ENCODE measurements at regions not wholly inside any gene's neighbourhood (a gene's known extent, or its start where the extent isn't known, plus 50 kb on each side); places are given as distances from the start of the nearest gene placed in this dataset.

DNA sequence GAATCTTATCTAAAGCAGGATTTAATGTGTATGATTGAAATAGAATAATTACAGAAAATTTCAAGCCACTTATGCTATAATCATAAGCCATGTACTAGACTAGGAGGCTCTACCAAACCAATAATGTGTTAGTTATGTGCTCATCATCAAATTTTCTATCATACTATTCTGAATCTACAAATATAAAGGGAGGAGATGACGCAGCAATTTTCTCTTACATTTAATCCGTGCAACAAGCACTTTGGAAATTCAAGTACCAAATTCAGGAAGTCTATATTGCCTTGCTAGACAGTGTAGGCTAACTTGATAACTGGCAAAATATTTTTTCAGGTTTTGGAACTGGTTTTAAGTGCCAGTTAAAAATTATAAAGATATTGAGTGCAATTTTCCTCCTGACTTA lies 283.5 kb downstream of the C4orf33 start:
- no peak overlapping the region for H3K4me3 ChIP-seq (replicated peaks in 1 of 3; ENCODE audit: low read depth in 2 of 3, low read length in 3 of 3)
- H3K4me1 ChIP-seq (ENCODE audit: control insufficient read depth in 1 of 2, insufficient read depth in 2 of 2, low read length in 2 of 2), result no peaks in the 10 kb centered on the region
- no peaks in the 10 kb centered on the region for H3K79me2 ChIP-seq (ENCODE audit: insufficient read depth, low read length)
- intact Hi-C loops (cut with micrococcal nuclease), result no loop called here
- Mint-ChIP-seq H3K27ac (no peak overlapping the region), H3K4me1 (no peaks in the 10 kb centered on the region), H3K9me3 (peaks cover 0 to 3% (median 0%) of the 10 kb centered on the region in 7 donors), H3K36me3 (no peaks in the 10 kb centered on the region), H3K4me3 (no peak overlapping the region), H3K27me3 (ENCODE audit: low read depth in 3 of 3) (peaks cover 2 to 5% (median 4%) of the 10 kb centered on the region in 3 donors)
- H4K20me1 ChIP-seq (ENCODE audit: insufficient read depth, low read length), result no peaks in the 10 kb centered on the region
- no peak overlapping the region for H2AFZ ChIP-seq (ENCODE audit: insufficient read depth, low read depth, low read length, poor library complexity, severe bottlenecking)
- no peak overlapping the region for H3K9ac ChIP-seq (ENCODE audit: insufficient read depth, low read length, poor library complexity, severe bottlenecking)
- H3K36me3 ChIP-seq (replicated peaks in 1 of 2; ENCODE audit: control insufficient read depth in 1 of 2, insufficient read depth in 2 of 2, low read length in 2 of 2), result no peaks in the 10 kb centered on the region
- H3K27ac ChIP-seq (ENCODE audit: low read depth in 1 of 2, low read length in 2 of 2), result no peak overlapping the region
- H3K27me3 ChIP-seq (ENCODE audit: control insufficient read depth in 2 of 2, insufficient read depth in 2 of 2, low read length in 2 of 2), result no peaks in the 10 kb centered on the region
- no peak overlapping the region for H3K4me2 ChIP-seq (replicated peaks; ENCODE audit: extremely low read depth, low read length, poor library complexity, severe bottlenecking)
- H3K9me3 ChIP-seq (replicated peaks in 1 of 2; ENCODE audit: control insufficient read depth in 1 of 2, insufficient read depth in 1 of 2, low read length in 2 of 2), result no peaks in the 10 kb centered on the region
- TF ChIP-seq, protein P1, sequence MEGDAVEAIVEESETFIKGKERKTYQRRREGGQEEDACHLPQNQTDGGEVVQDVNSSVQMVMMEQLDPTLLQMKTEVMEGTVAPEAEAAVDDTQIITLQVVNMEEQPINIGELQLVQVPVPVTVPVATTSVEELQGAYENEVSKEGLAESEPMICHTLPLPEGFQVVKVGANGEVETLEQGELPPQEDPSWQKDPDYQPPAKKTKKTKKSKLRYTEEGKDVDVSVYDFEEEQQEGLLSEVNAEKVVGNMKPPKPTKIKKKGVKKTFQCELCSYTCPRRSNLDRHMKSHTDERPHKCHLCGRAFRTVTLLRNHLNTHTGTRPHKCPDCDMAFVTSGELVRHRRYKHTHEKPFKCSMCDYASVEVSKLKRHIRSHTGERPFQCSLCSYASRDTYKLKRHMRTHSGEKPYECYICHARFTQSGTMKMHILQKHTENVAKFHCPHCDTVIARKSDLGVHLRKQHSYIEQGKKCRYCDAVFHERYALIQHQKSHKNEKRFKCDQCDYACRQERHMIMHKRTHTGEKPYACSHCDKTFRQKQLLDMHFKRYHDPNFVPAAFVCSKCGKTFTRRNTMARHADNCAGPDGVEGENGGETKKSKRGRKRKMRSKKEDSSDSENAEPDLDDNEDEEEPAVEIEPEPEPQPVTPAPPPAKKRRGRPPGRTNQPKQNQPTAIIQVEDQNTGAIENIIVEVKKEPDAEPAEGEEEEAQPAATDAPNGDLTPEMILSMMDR (IDR thresholded peaks at IDR 0.05), result no peak
- no CpG with 5 or more reads among the region's 2 CpGs for WGBS (ENCODE audit: insufficient coverage)
- DNase-seq, result no peak

DNA sequence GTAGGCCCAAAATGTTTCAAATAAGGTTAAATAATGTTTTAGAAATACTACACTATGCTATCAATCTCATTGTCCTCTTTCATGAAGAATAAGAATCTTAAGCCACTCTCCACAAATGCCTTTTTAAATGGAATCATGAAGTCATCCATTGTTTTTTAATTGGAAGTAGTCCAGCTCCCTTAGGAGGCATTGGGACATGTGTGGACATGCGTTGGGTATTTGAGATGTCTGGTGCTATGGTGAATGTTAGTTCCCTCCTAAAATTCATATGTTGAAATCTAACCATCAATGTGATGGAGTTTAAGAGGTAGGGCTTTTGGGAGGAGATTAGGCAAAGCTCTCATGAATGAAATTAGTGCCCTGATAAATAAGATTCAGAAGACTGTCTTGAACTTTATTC lies 289.0 kb downstream of the C4orf33 start:
- Mint-ChIP-seq H3K36me3 (no peaks in the 10 kb centered on the region), H3K4me3 (no peak overlapping the region), H3K4me1 (no peaks in the 10 kb centered on the region), H3K9me3 (peaks cover 0 to 4% (median 0%) of the 10 kb centered on the region in 7 donors), H3K27ac (no peak overlapping the region), H3K27me3 (ENCODE audit: low read depth in 3 of 3) (peaks cover 2 to 5% (median 3%) of the 10 kb centered on the region in 3 donors)
- H3K27ac ChIP-seq (ENCODE audit: low read depth in 1 of 2, low read length in 2 of 2), result no peak overlapping the region
- H3K36me3 ChIP-seq (replicated peaks in 1 of 2; ENCODE audit: control insufficient read depth in 1 of 2, insufficient read depth in 2 of 2, low read length in 2 of 2), result no peaks in the 10 kb centered on the region
- H3K4me3 ChIP-seq (replicated peaks in 1 of 3; ENCODE audit: low read depth in 2 of 3, low read length in 3 of 3), result no peak overlapping the region
- TF ChIP-seq, protein P1 (IDR thresholded peaks at IDR 0.05), result no peak
- H3K9ac ChIP-seq (ENCODE audit: insufficient read depth, low read length, poor library complexity, severe bottlenecking), result no peak overlapping the region
- no peak overlapping the region for H2AFZ ChIP-seq (ENCODE audit: insufficient read depth, low read depth, low read length, poor library complexity, severe bottlenecking)
- intact Hi-C loops (cut with micrococcal nuclease), result no loop called here
- no peak for DNase-seq
- H3K4me2 ChIP-seq (replicated peaks; ENCODE audit: extremely low read depth, low read length, poor library complexity, severe bottlenecking), result no peak overlapping the region
- H3K27me3 ChIP-seq (ENCODE audit: control insufficient read depth in 2 of 2, insufficient read depth in 2 of 2, low read length in 2 of 2), result no peaks in the 10 kb centered on the region
- H3K4me1 ChIP-seq (ENCODE audit: control insufficient read depth in 1 of 2, insufficient read depth in 2 of 2, low read length in 2 of 2), result no peaks in the 10 kb centered on the region
- H3K79me2 ChIP-seq (ENCODE audit: insufficient read depth, low read length), result no peaks in the 10 kb centered on the region
- no peaks in the 10 kb centered on the region for H3K9me3 ChIP-seq (replicated peaks in 1 of 2; ENCODE audit: control insufficient read depth in 1 of 2, insufficient read depth in 1 of 2, low read length in 2 of 2)
- WGBS (ENCODE audit: insufficient coverage), result no CpG with 5 or more reads among the region's 1 CpG
- H4K20me1 ChIP-seq (ENCODE audit: insufficient read depth, low read length), result no peaks in the 10 kb centered on the region
